ENCODE measurements at regions not wholly inside any gene's neighbourhood (a gene's known extent, or its start where the extent isn't known, plus 50 kb on each side); places are given as distances from the start of the nearest gene placed in this dataset.
"Not testable (repeated sequence)": the region's sequence is repeated elsewhere in the genome, so short reads cannot be mapped to it uniquely, and the experiment has no call there.

DNA sequence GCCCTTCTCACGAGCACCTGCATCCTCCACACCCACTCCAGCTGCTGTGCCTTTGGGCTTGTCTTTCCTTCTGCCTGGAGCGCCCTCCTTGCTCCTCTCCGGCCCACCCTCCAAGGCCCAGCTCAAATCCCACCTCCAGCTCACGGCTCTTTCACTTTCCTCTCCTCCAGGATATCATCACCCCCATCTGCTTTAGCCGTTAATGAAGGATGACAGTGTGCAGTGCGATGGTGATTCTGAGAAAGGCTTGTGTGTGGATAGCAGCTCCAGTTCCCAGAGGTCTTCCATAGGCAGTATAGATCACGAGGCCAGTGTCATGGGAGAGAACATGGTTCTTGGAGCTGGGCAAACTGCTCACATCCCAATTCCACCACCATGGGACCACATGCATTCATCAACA, 237.4 kb downstream of the TLE3 start:
- H3K27ac Mint-ChIP-seq, result no peak overlapping the region
- DNase-seq, result no peak
- peaks cover 1% of the 10 kb centered on the region for H3K9me3 Mint-ChIP-seq
- CTCF ChIA-PET, result interaction anchor here (0.6 kb wide), 1 partner anchor 28 kb away, joined by 3 read pairs; no protein-coding TSS in a partner anchor
- H3K4me3 Mint-ChIP-seq, result no peak overlapping the region
- peaks cover 16% of the 10 kb centered on the region for H3K4me1 Mint-ChIP-seq
- H3K27me3 Mint-ChIP-seq, result peaks cover 11% of the 10 kb centered on the region
- H3K36me3 Mint-ChIP-seq, result no peaks in the 10 kb centered on the region

DNA sequence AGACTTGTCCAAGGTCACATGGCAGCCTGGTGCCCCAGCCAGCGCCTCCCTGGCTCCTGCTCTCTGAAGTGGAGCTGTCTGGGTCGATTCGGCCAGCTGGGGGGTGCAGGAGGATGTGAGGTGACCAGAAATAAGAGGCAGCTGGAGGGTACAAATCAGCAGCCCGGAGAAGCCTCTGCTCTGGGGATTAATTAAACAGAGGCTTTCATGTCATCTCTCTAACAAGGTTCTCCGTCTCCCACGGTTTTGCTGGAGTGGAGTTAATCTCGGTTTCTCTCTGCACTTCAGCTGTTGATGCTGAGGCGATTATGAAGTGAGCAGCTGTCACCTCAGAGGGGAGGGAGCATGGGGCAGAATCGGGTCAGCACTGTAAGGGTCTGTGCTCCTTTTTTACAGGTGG, 236.8 kb downstream of the TLE3 start:
- Mint-ChIP-seq H3K4me1 (peaks cover 16% of the 10 kb centered on the region), H3K27me3 (peaks cover 14% of the 10 kb centered on the region), H3K4me3 (no peak overlapping the region), H3K9me3 (peaks cover 1% of the 10 kb centered on the region), H3K36me3 (no peaks in the 10 kb centered on the region), H3K27ac (no peak overlapping the region)
- no peak for DNase-seq
- CTCF ChIA-PET, result no interaction called here

- Mint-ChIP-seq H3K36me3 (no peaks in the 10 kb centered on the region), H3K4me3 (no peak overlapping the region), H3K27me3 (peaks cover 17% of the 10 kb centered on the region), H3K27ac (no peak overlapping the region), H3K4me1 (peaks cover 16% of the 10 kb centered on the region), H3K9me3 (peaks cover 1% of the 10 kb centered on the region)
- DNase-seq, result no peak
- CTCF ChIA-PET, result no interaction called here
Observed at GRCh38 chr15:69861331-69862171, 236.2 kb downstream of the TLE3 start.

GRCh38 chr15:69862540-69862939, 235.2 kb downstream of the TLE3 start:
- H3K4me1 Mint-ChIP-seq, result peaks cover 10% of the 10 kb centered on the region
- no peaks in the 10 kb centered on the region for H3K36me3 Mint-ChIP-seq
- no peak for DNase-seq
- H3K9me3 Mint-ChIP-seq, result peaks cover 1% of the 10 kb centered on the region
- H3K27ac Mint-ChIP-seq, result no peak overlapping the region
- H3K27me3 Mint-ChIP-seq, result peaks cover 17% of the 10 kb centered on the region
- no peak overlapping the region for H3K4me3 Mint-ChIP-seq
- CTCF ChIA-PET, result no interaction called here

- H3K27ac Mint-ChIP-seq, result no peak overlapping the region
Observed at GRCh38 chr15:69863446-69863845, 234.3 kb downstream of the TLE3 start.

DNA sequence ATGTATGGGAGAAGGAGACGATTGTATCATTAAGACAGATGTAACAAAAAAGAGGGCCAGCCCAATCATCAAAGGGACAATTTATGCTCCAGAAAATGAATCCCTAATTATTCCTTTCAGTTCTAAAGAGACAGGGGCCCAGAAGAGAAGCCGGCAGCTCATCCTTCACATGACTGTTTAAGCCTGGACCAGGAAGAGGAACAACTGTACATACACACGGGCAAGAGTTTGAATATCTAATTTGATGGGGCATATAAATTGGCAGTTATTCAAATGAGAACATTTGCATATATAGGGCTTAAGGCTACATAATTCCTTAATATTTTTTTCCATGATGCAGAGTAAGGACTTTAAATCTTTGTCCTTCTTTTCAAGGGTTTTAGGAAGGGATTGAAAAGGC, 232.3 kb downstream of the TLE3 start:
- H3K27ac Mint-ChIP-seq, result no peak overlapping the region
- peaks cover 20% of the 10 kb centered on the region for H3K27me3 Mint-ChIP-seq
- H3K4me3 Mint-ChIP-seq, result no peak overlapping the region
- no peaks in the 10 kb centered on the region for H3K36me3 Mint-ChIP-seq
- no peak for DNase-seq
- CTCF ChIA-PET, result no interaction called here
- H3K9me3 Mint-ChIP-seq, result peaks cover 1% of the 10 kb centered on the region
- H3K4me1 Mint-ChIP-seq, result no peaks in the 10 kb centered on the region

More at GRCh38 chr15:69863446-69863845, 234.3 kb downstream of the TLE3 start:
- H3K4me1 Mint-ChIP-seq, result peaks cover 3% of the 10 kb centered on the region
- H3K4me3 Mint-ChIP-seq, result no peak overlapping the region
- no peak for DNase-seq
- no peaks in the 10 kb centered on the region for H3K36me3 Mint-ChIP-seq
- peaks cover 20% of the 10 kb centered on the region for H3K27me3 Mint-ChIP-seq
- CTCF ChIA-PET, result no interaction called here
- peaks cover 1% of the 10 kb centered on the region for H3K9me3 Mint-ChIP-seq

DNA sequence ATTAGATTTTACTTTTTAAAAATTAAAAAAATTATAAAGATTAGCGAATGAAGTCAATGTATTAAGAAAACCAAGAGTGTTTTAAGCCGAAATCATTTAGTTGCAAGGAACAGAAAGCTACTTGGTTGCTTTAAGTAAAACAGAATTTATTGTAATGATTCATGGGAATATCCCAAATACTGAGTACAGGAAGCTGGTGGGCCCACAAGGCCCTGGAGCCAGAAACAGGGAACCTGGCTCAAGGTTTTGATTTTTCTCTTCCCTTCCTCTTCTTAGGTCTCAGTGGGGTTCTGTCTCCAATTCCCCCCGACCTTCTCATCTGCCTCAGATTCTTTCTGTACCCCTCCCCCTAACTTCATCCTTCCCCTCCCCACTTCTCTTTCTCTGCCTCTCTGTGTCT, 229.0 kb downstream of the TLE3 start:
- DNase-seq, result no peak

GRCh38 chr15:69869291-69869690, 228.4 kb downstream of the TLE3 start:
- Mint-ChIP-seq H3K4me3 (no peak overlapping the region), H3K27ac (no peak overlapping the region)

More for the DNA sequence above, 229.0 kb downstream of the TLE3 start:
- CTCF ChIA-PET, result no interaction called here
- Mint-ChIP-seq H3K27ac (no peak overlapping the region), H3K4me1 (no peaks in the 10 kb centered on the region), H3K4me3 (no peak overlapping the region), H3K27me3 (peaks cover 30% of the 10 kb centered on the region), H3K36me3 (no peaks in the 10 kb centered on the region), H3K9me3 (peaks cover 3% of the 10 kb centered on the region)

DNA sequence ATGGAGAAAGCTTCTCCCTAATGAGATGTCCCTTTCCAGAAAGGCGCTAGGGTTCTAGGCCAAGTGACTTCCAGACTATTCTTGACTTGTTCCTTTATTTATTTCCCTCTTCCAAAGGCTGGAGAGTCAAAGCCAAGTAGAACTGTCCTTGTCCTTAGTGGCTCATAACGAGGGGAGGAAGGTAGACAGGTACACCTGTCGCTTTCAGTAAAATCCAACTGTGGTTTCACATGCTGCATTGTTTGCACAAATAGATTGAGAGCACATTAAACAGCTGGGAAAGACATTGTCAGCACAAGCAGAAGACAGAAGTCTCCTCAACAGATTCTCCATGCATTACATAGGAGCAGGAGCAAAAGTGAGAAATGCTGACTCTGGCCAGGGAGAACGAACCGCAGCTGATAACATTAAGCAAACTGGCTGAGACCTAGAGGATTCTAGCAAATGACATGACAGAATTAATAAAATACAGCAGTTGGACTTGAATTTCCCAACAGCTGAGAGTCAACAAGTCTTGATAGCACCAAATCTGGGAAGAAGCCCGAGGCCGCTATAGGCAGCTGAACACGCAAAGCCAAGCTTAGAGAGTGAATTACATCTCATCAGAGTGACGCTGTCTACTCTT, 227.7 kb downstream of the TLE3 start:
- CTCF ChIA-PET, result no interaction called here

More at GRCh38 chr15:69869291-69869690, 228.4 kb downstream of the TLE3 start:
- peaks cover 8% of the 10 kb centered on the region for H3K9me3 Mint-ChIP-seq
- peaks cover 32% of the 10 kb centered on the region for H3K27me3 Mint-ChIP-seq
- H3K36me3 Mint-ChIP-seq, result no peaks in the 10 kb centered on the region
- H3K4me1 Mint-ChIP-seq, result no peaks in the 10 kb centered on the region
- CTCF ChIA-PET, result no interaction called here
- no peak for DNase-seq

GRCh38 chr15:69871511-69872134, 226.1 kb downstream of the TLE3 start:
- peaks cover 8% of the 10 kb centered on the region for H3K9me3 Mint-ChIP-seq
- H3K4me3 Mint-ChIP-seq, result no peak overlapping the region
- H3K27ac Mint-ChIP-seq, result no peak overlapping the region
- peaks cover 28% of the 10 kb centered on the region for H3K27me3 Mint-ChIP-seq
- H3K4me1 Mint-ChIP-seq, result no peaks in the 10 kb centered on the region
- no peaks in the 10 kb centered on the region for H3K36me3 Mint-ChIP-seq
- DNase-seq, result no peak
- CTCF ChIA-PET, result no interaction called here

More for the DNA sequence above, 227.7 kb downstream of the TLE3 start:
- H3K4me1 Mint-ChIP-seq, result no peaks in the 10 kb centered on the region
- peaks cover 33% of the 10 kb centered on the region for H3K27me3 Mint-ChIP-seq
- no peak for DNase-seq
- peaks cover 8% of the 10 kb centered on the region for H3K9me3 Mint-ChIP-seq
- H3K4me3 Mint-ChIP-seq, result no peak overlapping the region
- no peak overlapping the region for H3K27ac Mint-ChIP-seq
- no peaks in the 10 kb centered on the region for H3K36me3 Mint-ChIP-seq

- Mint-ChIP-seq H3K9me3 (peaks cover 8% of the 10 kb centered on the region), H3K27ac (no peak overlapping the region), H3K4me3 (no peak overlapping the region), H3K36me3 (no peaks in the 10 kb centered on the region), H3K4me1 (no peaks in the 10 kb centered on the region), H3K27me3 (peaks cover 24% of the 10 kb centered on the region)
- CTCF ChIA-PET, result no interaction called here
- DNase-seq, result no peak
Observed at GRCh38 chr15:69873807-69874206, 223.9 kb downstream of the TLE3 start.

- no peak for DNase-seq
- Mint-ChIP-seq H3K4me1 (no peaks in the 10 kb centered on the region), H3K4me3 (no peak overlapping the region), H3K27ac (no peak overlapping the region), H3K36me3 (no peaks in the 10 kb centered on the region), H3K9me3 (peaks cover 8% of the 10 kb centered on the region), H3K27me3 (peaks cover 24% of the 10 kb centered on the region)
- CTCF ChIA-PET, result no interaction called here
Observed at GRCh38 chr15:69874321-69874720, 223.4 kb downstream of the TLE3 start.

GRCh38 chr15:69876064-69876940, 221.4 kb downstream of the TLE3 start:
- Mint-ChIP-seq H3K9me3 (peaks cover 8% of the 10 kb centered on the region), H3K4me1 (no peaks in the 10 kb centered on the region), H3K36me3 (no peaks in the 10 kb centered on the region), H3K27me3 (peaks cover 23% of the 10 kb centered on the region), H3K27ac (no peak overlapping the region), H3K4me3 (no peak overlapping the region)
- no peak for DNase-seq
- CTCF ChIA-PET, result no interaction called here

GRCh38 chr15:69879963-69880362, 217.8 kb downstream of the TLE3 start:
- peaks cover 11% of the 10 kb centered on the region for H3K27me3 Mint-ChIP-seq
- H3K4me1 Mint-ChIP-seq, H3K9me3 Mint-ChIP-seq, DNase-seq, H3K36me3 Mint-ChIP-seq, H3K27ac Mint-ChIP-seq, CTCF ChIA-PET, H3K4me3 Mint-ChIP-seq: not testable (repeated sequence)
